Common myeloid progenitor, CD34-positive (primary cell): ENCODE measurements at regions not wholly inside any gene's neighbourhood (a gene's known extent, or its start where the extent isn't known, plus 50 kb on each side); places are given as distances from the start of the nearest gene placed in this dataset.

ENCODE experiments used
- CTCF ChIA-PET: fragments of 350-600 bp; sonication (Branson Sonifier 250); formaldehyde crosslinking; loops from one replicate; lab custom pipeline; 2021; ENCODE audit warnings: antibody characterized with exemption; lab: Charles Lee
- POLR2A ChIA-PET: fragments of 350-600 bp; sonication (Branson Sonifier 250); formaldehyde crosslinking; loops from one replicate; lab custom pipeline; 2021; ENCODE audit warnings: antibody characterized with exemption; lab: Charles Lee
- DNase-seq, 3 donors: peaks; one replicate each; pipeline versions ENCODE4 v3.0.0 to v3.0.0-alpha.2; 2013
- H3K27ac ChIP-seq, 2 experiments: 1 replicate in 1 of 2; 2 replicates in 1 of 2; pipeline ENCODE4 v1.7.0; 2013; ENCODE audit warnings: inconsistent platforms in 2 of 2, low read length in 2 of 2, mild to moderate bottlenecking in 2 of 2, low read depth in 1 of 2, moderate library complexity in 1 of 2; ENCODE audit not compliant: severe bottlenecking in 2 of 2, insufficient read depth in 1 of 2, poor library complexity in 1 of 2
- H3K27me3 ChIP-seq, 5 experiments: replicated peaks in 2 of 5; 1 replicate in 3 of 5; 2 replicates in 2 of 5; pipeline versions ENCODE4 v1.6.1 to v1.7.0; 2013; ENCODE audit warnings: low read length in 4 of 5, mild to moderate bottlenecking in 2 of 5, moderate library complexity in 2 of 5, inconsistent platforms in 1 of 5; ENCODE audit not compliant: insufficient read depth in 5 of 5, control insufficient read depth in 4 of 5
- H3K36me3 ChIP-seq, 4 experiments: 1 replicate in 2 of 4; 2 replicates in 2 of 4; pipeline versions ENCODE4 v1.6.1 to v1.7.0; 2013; ENCODE audit warnings: low read length in 3 of 4, control low read depth in 1 of 4, mild to moderate bottlenecking in 1 of 4; ENCODE audit not compliant: control insufficient read depth in 4 of 4, insufficient read depth in 4 of 4
- H3K4me1 ChIP-seq, 4 experiments: 1 replicate in 3 of 4; 2 replicates in 1 of 4; pipeline versions ENCODE4 v1.6.1 to v1.7.1; 2013; ENCODE audit warnings: low read length in 3 of 4, mild to moderate bottlenecking in 3 of 4, control low read depth in 1 of 4, inconsistent platforms in 1 of 4, moderate library complexity in 1 of 4; ENCODE audit not compliant: control insufficient read depth in 4 of 4, insufficient read depth in 4 of 4; ENCODE audit errors: control extremely low read depth in 1 of 4
- H3K4me3 ChIP-seq, 7 experiments: 1 replicate in 4 of 7; 2 replicates in 3 of 7; pipeline versions ENCODE4 v1.5.1 to v1.7.0; 2013; ENCODE audit warnings: mild to moderate bottlenecking in 7 of 7, low read length in 6 of 7, moderate library complexity in 6 of 7, inconsistent platforms in 2 of 7, low read depth in 2 of 7, control low read depth in 1 of 7; ENCODE audit not compliant: insufficient read depth in 4 of 7, control insufficient read depth in 1 of 7; ENCODE audit errors: extremely low read depth in 1 of 7
- H3K9me3 ChIP-seq, 5 experiments: 1 replicate in 4 of 5; 2 replicates in 1 of 5; pipeline versions ENCODE4 v1.6.1 to v1.7.1; 2013; ENCODE audit warnings: low read length in 4 of 5, mild to moderate bottlenecking in 2 of 5, inconsistent platforms in 1 of 5, low read depth in 1 of 5, moderate library complexity in 1 of 5; ENCODE audit not compliant: control insufficient read depth in 4 of 5, insufficient read depth in 2 of 5; ENCODE audit errors: control extremely low read depth in 1 of 5
- WGBS: methylation state at CpG from one replicate; pipeline ENCODE4 v1.1.5; 2013; ENCODE audit not compliant: insufficient coverage; 5-methylcytosine and 5-hydroxymethylcytosine counted together

DNA sequence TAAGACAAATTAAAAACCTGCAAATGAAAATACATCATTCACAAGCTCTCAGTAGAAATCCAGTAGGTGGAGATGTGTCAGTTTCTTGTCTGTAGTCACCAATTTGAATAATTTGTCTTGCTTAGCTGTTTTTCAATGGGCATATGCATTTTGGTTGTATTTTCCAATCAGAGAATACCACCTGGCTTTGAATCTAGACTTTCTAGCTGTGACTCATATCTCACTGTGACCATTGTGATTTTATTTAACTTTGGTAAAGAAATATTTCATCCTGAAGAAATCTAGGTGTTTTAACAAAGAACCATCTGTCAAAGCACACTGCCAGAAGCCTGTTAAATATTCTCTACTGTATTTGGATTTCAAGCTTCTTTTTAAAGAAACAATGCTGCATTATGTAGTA is 1650.6 kb upstream of the IGFBP7 start:
- no peaks in the 10 kb centered on the region for H3K36me3 ChIP-seq
- H3K4me3 ChIP-seq, result no peak overlapping the region
- no peak overlapping the region for H3K27ac ChIP-seq
- H3K27me3 ChIP-seq, result no peaks in the 10 kb centered on the region
- CTCF ChIA-PET, result no interaction called here
- DNase-seq, result no peak
- POLR2A ChIA-PET, result no interaction called here
- H3K9me3 ChIP-seq, result no peaks in the 10 kb centered on the region
- no peaks in the 10 kb centered on the region for H3K4me1 ChIP-seq

- no peak for DNase-seq
- ChIA-PET CTCF (no interaction called here), POLR2A (no interaction called here)
- Histone ChIP-seq H3K27ac (no peak overlapping the region), H3K4me1 (no peaks in the 10 kb centered on the region), H3K4me3 (no peak overlapping the region), H3K27me3 (no peaks in the 10 kb centered on the region), H3K36me3 (no peaks in the 10 kb centered on the region), H3K9me3 (no peaks in the 10 kb centered on the region)
- no CpG with 5 or more reads among the region's 1 CpG for WGBS
These were observed 1649.9 kb upstream of the IGFBP7 start for GRCh38 chr4:58760100-58760499.

DNA sequence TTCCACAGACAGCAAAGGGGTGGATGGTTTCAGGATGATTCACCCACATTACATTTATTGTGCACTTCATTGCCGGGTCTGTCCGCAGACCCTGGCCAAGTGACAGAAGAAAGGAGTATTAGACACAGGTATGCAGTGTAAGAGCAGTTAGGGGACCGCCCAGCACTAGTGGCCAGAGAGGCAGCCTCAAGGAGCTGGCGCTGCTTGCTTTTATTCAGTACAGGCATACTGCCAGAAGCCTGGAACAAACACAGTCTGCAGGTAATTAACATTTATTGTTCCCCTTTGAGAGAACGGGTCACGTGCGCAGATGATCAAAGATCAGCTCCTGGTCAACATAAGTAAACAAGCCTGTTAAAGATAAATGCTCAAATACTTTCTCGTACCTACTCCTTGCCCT is 1639.0 kb upstream of the IGFBP7 start:
- ChIA-PET POLR2A (no interaction called here), CTCF (no interaction called here)
- DNase-seq, result no peak
- Histone ChIP-seq H3K27me3 (no peaks in the 10 kb centered on the region), H3K4me1 (no peaks in the 10 kb centered on the region), H3K9me3 (no peaks in the 10 kb centered on the region), H3K27ac (no peak overlapping the region), H3K36me3 (no peaks in the 10 kb centered on the region), H3K4me3 (no peak overlapping the region)
- 93% methylated on average over 6 of the region's 8 CpGs for WGBS

DNA sequence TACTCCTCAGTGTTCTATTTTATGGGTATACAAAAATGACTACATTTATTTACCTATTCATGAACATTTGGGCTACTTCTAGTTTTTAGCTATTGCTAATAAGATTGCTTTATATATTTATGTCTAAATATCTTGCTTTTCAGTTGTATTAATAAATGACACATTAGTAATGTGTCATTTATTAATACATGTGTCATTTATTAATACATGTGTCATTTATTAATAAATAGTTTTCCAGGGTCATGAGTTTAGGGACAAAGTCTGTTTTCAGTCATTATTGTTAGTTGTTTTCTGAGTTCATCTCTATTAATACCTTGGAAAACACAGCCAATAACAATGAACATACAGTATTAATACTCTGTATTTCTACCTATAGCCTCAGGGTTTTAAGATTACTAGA is 1630.7 kb upstream of the IGFBP7 start:
- POLR2A ChIA-PET, result no interaction called here
- DNase-seq, result no peak
- no peaks in the 10 kb centered on the region for H3K27me3 ChIP-seq
- no peaks in the 10 kb centered on the region for H3K36me3 ChIP-seq
- no peaks in the 10 kb centered on the region for H3K4me1 ChIP-seq
- CTCF ChIA-PET, result no interaction called here
- H3K9me3 ChIP-seq, result no peaks in the 10 kb centered on the region
- H3K4me3 ChIP-seq, result no peak overlapping the region
- H3K27ac ChIP-seq, result no peak overlapping the region

- Histone ChIP-seq H3K36me3 (no peaks in the 10 kb centered on the region), H3K4me1 (no peaks in the 10 kb centered on the region), H3K9me3 (no peaks in the 10 kb centered on the region), H3K27me3 (no peaks in the 10 kb centered on the region), H3K4me3 (no peak overlapping the region), H3K27ac (no peak overlapping the region)
- CTCF ChIA-PET, result no interaction called here
- no CpG with 5 or more reads among the region's 1 CpG for WGBS
- no peak for DNase-seq
- POLR2A ChIA-PET, result no interaction called here
These were observed 1629.1 kb upstream of the IGFBP7 start for GRCh38 chr4:58739275-58739674.

DNA sequence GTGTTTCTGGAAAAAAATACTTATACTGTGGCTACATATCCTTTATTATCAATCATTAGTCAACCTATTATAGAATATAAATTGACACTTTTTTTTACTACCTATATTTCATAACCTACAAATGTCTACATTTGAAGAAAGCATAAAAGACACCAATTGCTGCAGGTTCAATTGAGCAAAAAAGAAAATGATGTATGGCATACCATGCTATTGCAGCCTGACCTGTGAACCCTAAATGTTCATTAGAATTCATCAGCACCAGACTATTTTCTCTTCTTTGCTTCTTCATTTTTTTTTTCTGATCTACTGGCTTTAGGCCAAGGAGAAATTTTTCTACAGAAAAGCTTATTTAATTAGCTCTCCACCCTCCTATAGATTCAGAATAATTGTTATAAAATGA is 1628.2 kb upstream of the IGFBP7 start:
- Histone ChIP-seq H3K27ac (no peak overlapping the region), H3K27me3 (no peaks in the 10 kb centered on the region), H3K9me3 (no peaks in the 10 kb centered on the region), H3K36me3 (no peaks in the 10 kb centered on the region), H3K4me1 (no peaks in the 10 kb centered on the region), H3K4me3 (no peak overlapping the region)
- no peak for DNase-seq
- POLR2A ChIA-PET, result no interaction called here
- CTCF ChIA-PET, result no interaction called here

DNA sequence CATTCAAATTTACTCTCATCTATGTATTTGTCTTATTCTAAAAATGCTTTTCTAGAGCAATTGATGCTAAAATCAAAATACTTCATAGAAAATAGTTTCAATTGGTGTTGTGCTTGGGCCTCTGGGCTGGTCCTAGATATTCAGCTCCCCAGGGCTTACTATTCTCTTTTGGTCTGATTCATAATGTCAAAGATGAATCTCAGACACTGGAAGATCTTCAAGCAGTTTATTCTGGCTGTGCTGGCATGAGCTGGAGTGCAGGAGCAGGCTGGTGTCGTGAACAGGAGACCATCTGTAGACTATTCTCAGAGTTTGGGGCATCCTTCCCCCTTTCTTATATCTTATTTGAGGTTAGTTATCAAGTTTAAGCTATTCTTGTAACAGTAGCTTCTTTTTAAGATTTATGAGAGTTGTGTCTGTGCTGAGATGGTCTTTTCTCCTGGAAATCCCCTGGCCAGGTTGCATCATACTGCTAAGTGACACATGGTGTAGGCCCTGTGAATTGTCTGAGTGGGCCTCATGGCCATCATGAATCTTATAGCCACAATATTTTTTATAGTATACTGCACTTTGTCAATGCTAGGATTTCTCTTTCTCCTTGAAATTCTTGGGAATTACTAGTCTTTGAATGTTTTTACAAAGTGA is 1624.0 kb upstream of the IGFBP7 start:
- WGBS, result no CpG with 5 or more reads among the region's 1 CpG
- CTCF ChIA-PET, result no interaction called here
- H3K4me3 ChIP-seq, result no peak overlapping the region

More for the DNA sequence above, 1624.0 kb upstream of the IGFBP7 start:
- no peaks in the 10 kb centered on the region for H3K36me3 ChIP-seq
- POLR2A ChIA-PET, result no interaction called here
- no peaks in the 10 kb centered on the region for H3K9me3 ChIP-seq
- H3K4me1 ChIP-seq, result no peaks in the 10 kb centered on the region
- H3K27ac ChIP-seq, result no peak overlapping the region
- H3K27me3 ChIP-seq, result no peaks in the 10 kb centered on the region
- DNase-seq, result no peak
